ENCODE measurements at regions not wholly inside any gene's neighbourhood (a gene's known extent, or its start where the extent isn't known, plus 50 kb on each side); places are given as distances from the start of the nearest gene placed in this dataset.
"Not testable (repeated sequence)": the region's sequence is repeated elsewhere in the genome, so short reads cannot be mapped to it uniquely, and the experiment has no call there.

DNA sequence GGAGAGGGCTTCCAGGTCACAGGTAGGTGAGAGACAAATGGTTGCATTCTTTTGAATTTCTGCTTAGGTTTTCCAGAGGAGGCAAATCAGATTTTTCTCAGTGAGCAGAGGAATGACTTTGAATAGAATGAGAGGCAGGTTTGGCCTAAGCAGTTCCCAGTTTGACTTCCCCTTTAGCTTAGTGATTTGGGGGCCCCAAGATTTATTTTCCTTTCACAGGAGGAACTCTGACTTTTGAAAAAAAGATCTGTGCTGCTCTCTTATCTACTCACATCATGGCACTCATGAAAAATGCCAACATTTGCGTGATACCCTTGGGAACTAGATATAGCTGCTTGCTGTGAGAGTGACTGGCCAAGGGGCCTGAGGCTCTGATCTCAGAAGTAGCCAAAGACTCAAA lies 58.0 kb upstream of the EVL start:
- Histone ChIP-seq H3K4me2 (ENCODE audit: low read depth, low read length) (no peak overlapping the region), H3K4me1 (ENCODE audit: low read length) (no peaks in the 10 kb centered on the region), H3K36me3 (replicated peaks; ENCODE audit: insufficient read depth, low read length) (no peaks in the 10 kb centered on the region), H3K4me3 (ENCODE audit: low read length) (no peak overlapping the region), H3K9me2 (replicated peaks; ENCODE audit: insufficient read depth, low read length) (no peaks in the 10 kb centered on the region), H3K27me3 (replicated peaks; ENCODE audit: insufficient read depth, low read length) (no peaks in the 10 kb centered on the region), H2AFZ (ENCODE audit: low read length) (no peak overlapping the region), H3K9ac (ENCODE audit: low read length) (no peak overlapping the region), H3K9me3 (replicated peaks; ENCODE audit: insufficient read depth, low read length) (no peaks in the 10 kb centered on the region), H3F3A (ENCODE audit: insufficient read depth, low read length) (no peaks in the 10 kb centered on the region), H4K20me1 (ENCODE audit: insufficient read depth, low read length) (no peaks in the 10 kb centered on the region), H3K79me2 (ENCODE audit: low read length) (no peaks in the 10 kb centered on the region), H3K27ac (ENCODE audit: low read length) (no peak overlapping the region)
- TF ChIP-seq EZH2 (optimal IDR thresholded peaks at IDR 0.05; ENCODE audit: low read depth, low read length) (no peak), EZH2phosphoT487 (IDR thresholded peaks at IDR 0.05; ENCODE audit: low read length) (no peak)
- TF ChIP-seq, protein P1, sequence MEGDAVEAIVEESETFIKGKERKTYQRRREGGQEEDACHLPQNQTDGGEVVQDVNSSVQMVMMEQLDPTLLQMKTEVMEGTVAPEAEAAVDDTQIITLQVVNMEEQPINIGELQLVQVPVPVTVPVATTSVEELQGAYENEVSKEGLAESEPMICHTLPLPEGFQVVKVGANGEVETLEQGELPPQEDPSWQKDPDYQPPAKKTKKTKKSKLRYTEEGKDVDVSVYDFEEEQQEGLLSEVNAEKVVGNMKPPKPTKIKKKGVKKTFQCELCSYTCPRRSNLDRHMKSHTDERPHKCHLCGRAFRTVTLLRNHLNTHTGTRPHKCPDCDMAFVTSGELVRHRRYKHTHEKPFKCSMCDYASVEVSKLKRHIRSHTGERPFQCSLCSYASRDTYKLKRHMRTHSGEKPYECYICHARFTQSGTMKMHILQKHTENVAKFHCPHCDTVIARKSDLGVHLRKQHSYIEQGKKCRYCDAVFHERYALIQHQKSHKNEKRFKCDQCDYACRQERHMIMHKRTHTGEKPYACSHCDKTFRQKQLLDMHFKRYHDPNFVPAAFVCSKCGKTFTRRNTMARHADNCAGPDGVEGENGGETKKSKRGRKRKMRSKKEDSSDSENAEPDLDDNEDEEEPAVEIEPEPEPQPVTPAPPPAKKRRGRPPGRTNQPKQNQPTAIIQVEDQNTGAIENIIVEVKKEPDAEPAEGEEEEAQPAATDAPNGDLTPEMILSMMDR (IDR thresholded peaks at IDR 0.05; ENCODE audit: low read length): no peak
- no peak for DNase-seq

- H3K79me2 ChIP-seq (ENCODE audit: low read length); H3K9ac ChIP-seq (ENCODE audit: low read length); DNase-seq; H3K4me1 ChIP-seq (ENCODE audit: low read length); H3K36me3 ChIP-seq (replicated peaks; ENCODE audit: insufficient read depth, low read length); H3K4me2 ChIP-seq (ENCODE audit: low read depth, low read length); H3K27ac ChIP-seq (ENCODE audit: low read length); H2AFZ ChIP-seq (ENCODE audit: low read length); H3F3A ChIP-seq (ENCODE audit: insufficient read depth, low read length); H4K20me1 ChIP-seq (ENCODE audit: insufficient read depth, low read length); H3K9me3 ChIP-seq (replicated peaks; ENCODE audit: insufficient read depth, low read length); H3K27me3 ChIP-seq (replicated peaks; ENCODE audit: insufficient read depth, low read length); H3K4me3 ChIP-seq (ENCODE audit: low read length); H3K9me2 ChIP-seq (replicated peaks; ENCODE audit: insufficient read depth, low read length): not testable (repeated sequence)
Measured at GRCh38 chr14:100009802-100010201, 55.4 kb upstream of the EVL start.

DNA sequence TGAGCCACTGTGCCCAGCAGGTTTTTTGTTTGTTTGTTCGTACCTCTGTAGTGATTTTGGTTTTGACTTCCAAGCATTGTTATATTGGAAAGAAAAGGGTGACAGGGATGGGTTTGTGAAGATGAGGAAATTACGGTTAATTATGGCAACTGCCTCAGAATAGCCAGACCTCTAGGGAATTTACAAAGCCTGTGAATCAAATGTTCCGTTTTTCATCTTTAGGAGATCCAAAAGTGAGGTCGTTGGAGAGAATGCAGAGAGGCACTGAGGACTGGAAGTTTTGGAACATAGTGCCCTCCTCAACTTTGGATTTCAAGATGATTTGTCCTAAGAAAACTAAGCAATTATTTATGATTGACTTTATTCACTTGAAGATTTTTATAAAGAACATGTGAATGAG lies 54.5 kb upstream of the EVL start:
- Histone ChIP-seq H3K27ac (ENCODE audit: low read length) (no peak overlapping the region), H3K9ac (ENCODE audit: low read length) (no peak overlapping the region), H3K4me2 (ENCODE audit: low read depth, low read length) (no peak overlapping the region), H3K4me3 (ENCODE audit: low read length) (no peak overlapping the region), H3K79me2 (ENCODE audit: low read length) (no peaks in the 10 kb centered on the region), H2AFZ (ENCODE audit: low read length) (no peak overlapping the region), H3K4me1 (ENCODE audit: low read length) (no peaks in the 10 kb centered on the region), H4K20me1 (ENCODE audit: insufficient read depth, low read length) (no peaks in the 10 kb centered on the region), H3K9me3 (replicated peaks; ENCODE audit: insufficient read depth, low read length) (no peaks in the 10 kb centered on the region), H3K27me3 (replicated peaks; ENCODE audit: insufficient read depth, low read length) (no peaks in the 10 kb centered on the region), H3K9me2 (replicated peaks; ENCODE audit: insufficient read depth, low read length) (no peaks in the 10 kb centered on the region), H3K36me3 (replicated peaks; ENCODE audit: insufficient read depth, low read length) (no peaks in the 10 kb centered on the region), H3F3A (ENCODE audit: insufficient read depth, low read length) (no peaks in the 10 kb centered on the region)
- DNase-seq: no peak
- TF ChIP-seq, protein P1 (IDR thresholded peaks at IDR 0.05; ENCODE audit: low read length): no peak
- TF ChIP-seq EZH2 (optimal IDR thresholded peaks at IDR 0.05; ENCODE audit: low read depth, low read length): no peak
- no peak for TF ChIP-seq EZH2phosphoT487 (IDR thresholded peaks at IDR 0.05; ENCODE audit: low read length)

DNA sequence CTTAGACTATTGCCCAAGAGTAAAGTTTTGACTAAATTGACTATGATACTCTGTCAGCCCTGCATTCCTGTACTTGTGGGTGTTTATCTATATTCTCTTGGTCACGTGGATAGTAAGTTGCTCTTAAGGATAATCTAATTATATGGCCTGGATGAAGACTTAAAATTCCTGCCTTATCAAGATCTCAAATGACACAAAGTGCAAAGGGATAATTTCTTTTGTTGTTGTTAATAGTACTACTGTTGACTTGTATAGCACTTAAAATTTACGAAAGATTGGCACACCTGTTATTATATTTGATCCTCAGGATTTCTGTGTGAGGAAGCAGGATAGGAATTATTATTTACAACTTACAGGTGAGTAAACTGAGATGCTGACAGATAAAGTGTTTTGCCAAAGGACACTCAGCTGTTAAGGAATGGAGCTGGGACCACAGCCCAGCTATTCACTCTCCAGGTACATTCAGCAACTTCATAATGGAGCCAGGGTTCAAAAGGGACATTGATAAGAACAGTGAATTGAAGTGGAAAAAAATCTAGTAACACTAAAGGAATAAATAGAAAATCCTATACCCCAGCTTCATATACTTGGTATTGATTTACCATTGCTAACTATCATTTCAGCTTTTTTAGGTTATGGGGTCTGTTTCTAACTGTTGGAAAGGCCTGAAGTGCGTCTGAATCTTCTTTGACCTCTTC lies 53.4 kb upstream of the EVL start:
- H3K9me2 ChIP-seq (replicated peaks; ENCODE audit: insufficient read depth, low read length): no peaks in the 10 kb centered on the region
- H2AFZ ChIP-seq (ENCODE audit: low read length): no peak overlapping the region
- DNase-seq: no peak
- H3K4me1 ChIP-seq (ENCODE audit: low read length): no peaks in the 10 kb centered on the region
- no peak overlapping the region for H3K27ac ChIP-seq (ENCODE audit: low read length)
- no peak overlapping the region for H3K9ac ChIP-seq (ENCODE audit: low read length)
- H3K36me3 ChIP-seq (replicated peaks; ENCODE audit: insufficient read depth, low read length): no peaks in the 10 kb centered on the region
- H3K9me3 ChIP-seq (replicated peaks; ENCODE audit: insufficient read depth, low read length): no peaks in the 10 kb centered on the region
- TF ChIP-seq, protein P1 (IDR thresholded peaks at IDR 0.05; ENCODE audit: low read length): no peak
- TF ChIP-seq EZH2phosphoT487 (IDR thresholded peaks at IDR 0.05; ENCODE audit: low read length) (no peak), EZH2 (optimal IDR thresholded peaks at IDR 0.05; ENCODE audit: low read depth, low read length) (no peak)
- no peaks in the 10 kb centered on the region for H3F3A ChIP-seq (ENCODE audit: insufficient read depth, low read length)
- H3K27me3 ChIP-seq (replicated peaks; ENCODE audit: insufficient read depth, low read length): no peaks in the 10 kb centered on the region
- no peak overlapping the region for H3K4me3 ChIP-seq (ENCODE audit: low read length)
- H4K20me1 ChIP-seq (ENCODE audit: insufficient read depth, low read length): no peaks in the 10 kb centered on the region
- H3K79me2 ChIP-seq (ENCODE audit: low read length): no peaks in the 10 kb centered on the region
- no peak overlapping the region for H3K4me2 ChIP-seq (ENCODE audit: low read depth, low read length)
